ENCODE measurements at regions not wholly inside any gene's neighbourhood (a gene's known extent, or its start where the extent isn't known, plus 50 kb on each side); places are given as distances from the start of the nearest gene placed in this dataset.

- DNase-seq = no peak
Observed at GRCh38 chr6:138550346-138550767, 51.1 kb upstream of the NHSL1 start.

DNA sequence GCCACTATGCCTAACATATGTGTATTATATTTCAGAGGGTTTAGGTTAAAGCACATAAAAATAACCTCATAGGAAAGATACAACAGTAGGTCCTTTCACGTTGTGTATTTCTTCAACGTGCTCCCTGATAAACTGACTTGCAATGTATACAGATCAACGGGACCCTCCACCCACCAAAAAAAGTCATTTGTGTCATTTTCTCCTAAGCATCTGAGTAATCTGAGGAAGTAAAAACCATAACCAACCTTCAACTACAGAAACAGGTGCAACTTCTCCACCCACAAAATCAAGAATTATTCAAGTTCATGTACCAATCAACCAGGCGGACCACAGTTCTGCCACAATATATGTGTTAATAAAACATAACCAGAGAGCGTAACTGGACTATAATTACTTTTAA, 54.9 kb upstream of the NHSL1 start:
- DNase-seq = no peak

DNA sequence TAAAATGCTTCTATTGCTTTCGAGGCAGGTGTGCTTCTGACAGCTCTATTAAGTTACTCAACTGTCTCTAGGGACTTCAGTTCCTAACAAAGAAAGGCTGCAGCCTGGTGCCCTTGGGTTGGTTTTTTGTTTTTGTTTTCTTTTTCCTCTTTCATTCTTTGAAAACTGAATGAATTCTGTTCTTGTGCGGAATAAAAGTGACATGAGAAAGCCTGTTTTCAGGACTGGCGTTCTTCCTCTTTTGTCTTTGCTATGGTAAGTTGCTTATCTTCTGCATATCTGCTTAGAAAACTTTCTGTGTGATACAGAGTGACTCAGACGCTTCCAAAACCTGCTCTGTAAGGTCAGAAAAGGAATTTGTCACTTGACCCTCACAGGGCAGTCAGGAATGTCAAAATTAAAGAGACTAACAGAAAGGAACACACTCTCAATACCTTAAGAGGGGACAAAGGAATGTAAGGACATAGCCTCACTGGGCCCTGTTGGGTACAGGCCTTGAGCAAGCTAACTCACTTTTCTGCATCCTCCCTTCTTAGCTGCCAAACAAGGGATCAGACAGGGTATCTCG, 56.2 kb upstream of the NHSL1 start:
- no peak for DNase-seq

- DNase-seq = no peak
Observed at GRCh38 chr6:138557147-138557546, 57.9 kb upstream of the NHSL1 start.

DNA sequence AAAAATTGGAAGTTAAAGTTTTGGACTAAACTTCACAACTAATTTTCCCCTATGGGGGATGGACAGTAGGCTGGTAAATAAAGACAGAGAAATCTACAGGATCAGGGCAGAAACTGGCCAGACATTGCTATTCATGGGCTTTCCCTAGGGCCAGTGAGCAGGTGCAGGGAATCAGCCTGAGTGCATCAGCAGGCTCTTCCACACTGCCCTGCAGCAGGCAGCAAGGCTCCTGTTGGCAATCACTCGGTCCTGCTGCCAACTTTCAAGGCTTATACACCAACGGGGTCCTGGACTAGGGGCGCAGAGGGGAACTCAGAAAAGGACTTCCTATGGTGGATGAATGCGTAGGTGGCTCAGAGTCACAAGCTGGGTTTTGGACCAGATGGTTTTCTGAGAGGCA, 59.8 kb upstream of the NHSL1 start:
- DNase-seq = no peak

GRCh38 chr6:138560130-138560860, 61.0 kb upstream of the NHSL1 start:
- no peak for DNase-seq

DNA sequence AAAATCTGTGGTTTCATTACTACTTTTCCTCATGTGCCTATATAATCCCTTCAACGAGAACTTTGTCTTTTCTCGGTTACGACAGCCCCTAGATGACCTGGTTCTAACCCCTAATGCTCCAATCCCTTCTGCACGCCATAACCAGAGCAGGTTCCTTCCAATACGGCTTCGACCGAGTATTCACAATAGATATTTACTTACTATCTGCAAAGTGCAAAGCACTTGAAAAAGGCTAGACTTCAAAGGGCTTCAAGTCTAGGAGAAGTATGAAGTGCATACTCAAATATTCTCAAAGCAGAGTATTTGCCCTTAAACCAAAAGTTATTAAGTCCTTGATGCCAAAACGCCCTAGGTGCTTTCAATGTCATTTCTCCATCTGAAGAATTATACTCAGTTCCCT, 63.4 kb upstream of the NHSL1 start:
- no peak for DNase-seq

DNA sequence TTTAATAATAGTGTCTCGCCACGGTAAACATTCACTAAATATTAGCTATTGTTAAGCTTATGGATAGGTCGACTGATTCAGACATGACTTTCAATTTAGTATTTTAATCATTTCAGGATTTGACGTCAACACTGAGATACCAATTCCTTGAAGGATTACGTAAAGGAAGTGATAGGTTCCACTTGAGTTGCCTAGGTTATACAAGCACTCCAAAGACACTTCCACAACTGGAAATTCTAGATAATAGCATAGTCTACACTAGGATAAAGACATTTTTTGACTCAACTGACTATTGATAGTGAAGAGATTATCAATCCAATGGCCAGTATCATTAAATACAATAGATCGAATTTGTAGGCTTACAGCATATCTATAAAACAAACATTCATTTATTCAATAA, 63.9 kb upstream of the NHSL1 start:
- no peak for DNase-seq

GRCh38 chr6:138563650-138564049, 64.4 kb upstream of the NHSL1 start:
- no peak for DNase-seq

GRCh38 chr6:138564170-138564721, 65.0 kb upstream of the NHSL1 start:
- DNase-seq = no peak

DNA sequence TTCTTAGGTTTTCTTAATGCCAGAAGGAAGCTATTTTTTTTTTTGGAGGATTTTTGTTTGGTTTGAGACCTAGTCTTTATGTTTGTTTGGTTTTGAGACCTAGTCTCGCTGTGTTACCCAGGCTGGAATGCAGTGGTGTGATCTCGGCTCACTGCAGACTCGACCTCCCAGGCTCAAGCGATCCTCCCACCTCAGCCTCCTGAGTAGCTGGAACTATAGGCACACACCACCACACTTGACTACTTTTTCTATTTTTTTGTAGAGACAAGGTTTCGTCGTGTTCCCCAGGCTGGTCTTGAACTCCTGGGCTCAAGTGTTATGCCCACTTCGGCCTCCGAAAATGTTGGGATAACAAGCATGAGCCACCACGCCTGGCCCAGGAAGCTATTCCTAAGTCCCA, 67.8 kb upstream of the NHSL1 start:
- no peak for DNase-seq

DNA sequence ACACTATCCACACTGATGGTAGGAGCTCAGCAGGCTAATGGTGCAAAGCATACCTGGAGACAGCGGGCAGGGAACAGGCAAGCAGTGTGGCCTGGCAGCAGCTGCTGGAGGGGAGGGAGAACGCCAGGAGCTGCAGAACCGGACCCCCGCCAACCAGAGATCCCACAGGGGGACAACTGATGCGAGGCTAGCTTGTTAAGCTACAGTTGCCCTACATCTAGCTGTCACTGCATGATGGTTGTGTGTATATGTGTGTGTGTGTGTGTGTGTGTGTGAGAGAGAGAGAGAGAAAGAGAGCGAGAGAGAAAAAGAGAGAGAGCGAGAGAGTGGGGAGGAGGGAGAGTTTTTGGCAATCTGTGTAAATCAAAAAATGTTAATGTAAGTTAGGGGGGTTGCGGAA, 69.7 kb upstream of the NHSL1 start:
- DNase-seq = no peak

GRCh38 chr6:138569554-138569953, 70.3 kb upstream of the NHSL1 start:
- DNase-seq = no peak

GRCh38 chr6:138569970-138570724, 70.9 kb upstream of the NHSL1 start:
- DNase-seq = no peak

GRCh38 chr6:138570725-138571029, 71.4 kb upstream of the NHSL1 start:
- DNase-seq = no peak

DNA sequence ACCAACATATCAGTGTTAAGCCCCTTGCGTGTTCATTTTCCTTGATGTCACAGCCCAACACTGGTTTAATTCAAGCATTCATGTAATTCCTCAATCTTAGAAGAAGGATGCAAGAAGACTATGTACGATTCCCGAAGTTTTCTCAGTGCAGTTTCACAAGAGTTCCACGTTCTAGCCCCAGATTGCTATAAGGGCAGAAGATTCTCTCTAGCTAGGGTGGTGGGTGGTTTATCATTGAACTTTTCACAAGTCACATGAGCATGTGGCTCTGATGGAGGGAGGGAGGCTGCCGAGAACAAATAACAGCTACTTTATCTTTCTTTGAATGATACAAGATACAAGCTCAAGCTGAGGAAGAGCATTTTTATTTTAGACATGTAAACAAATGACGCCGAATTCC, 71.9 kb upstream of the NHSL1 start:
- no peak for DNase-seq

GRCh38 chr6:138571585-138572166, 72.4 kb upstream of the NHSL1 start:
- no peak for DNase-seq

- DNase-seq = no peak
Observed at GRCh38 chr6:138572167-138572875, 73.0 kb upstream of the NHSL1 start.

DNA sequence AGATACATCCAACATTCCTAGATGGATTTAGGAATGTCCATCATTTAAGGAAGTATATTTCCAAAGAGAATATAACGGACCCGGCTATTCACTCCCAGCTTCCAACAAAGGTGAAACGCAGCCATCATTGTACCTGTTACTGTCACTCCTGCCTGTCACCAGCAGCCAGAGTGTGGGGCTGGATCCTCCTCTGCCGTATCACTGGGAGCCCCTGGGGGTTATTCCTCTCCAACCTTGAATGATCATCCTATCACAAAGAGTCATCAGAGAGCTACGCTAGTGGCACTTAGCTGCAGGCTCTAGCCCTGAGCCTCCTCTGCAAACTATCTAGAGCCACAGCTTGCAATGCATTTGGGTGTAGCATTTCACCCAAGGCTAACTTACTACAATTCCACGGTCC, 73.6 kb upstream of the NHSL1 start:
- no peak for DNase-seq

GRCh38 chr6:138575257-138575656, 76.0 kb upstream of the NHSL1 start:
- DNase-seq = no peak

DNA sequence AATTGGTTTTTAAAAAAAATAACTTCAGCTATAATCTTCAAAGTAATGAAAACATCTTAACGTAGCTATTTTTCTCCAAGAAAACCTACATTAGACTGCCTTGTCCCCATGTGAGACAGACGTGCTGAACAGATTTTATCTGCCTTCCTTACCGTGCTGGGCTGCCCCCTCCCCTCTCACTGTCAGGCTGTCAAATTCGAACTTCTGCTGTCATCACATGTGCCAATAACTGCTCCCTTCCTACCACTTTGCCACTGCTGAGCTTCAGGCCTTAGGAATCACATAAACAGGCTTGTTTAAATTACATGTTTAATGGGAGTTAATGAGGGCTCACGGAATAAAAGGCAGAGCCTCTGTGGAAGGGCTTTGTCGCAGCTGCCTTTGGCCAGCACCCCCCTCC, 77.0 kb upstream of the NHSL1 start:
- no peak for DNase-seq

- no peak for DNase-seq
Observed at GRCh38 chr6:138577151-138577915, 78.0 kb upstream of the NHSL1 start.

Data from stimulated activated CD4-positive, alpha-beta T cell treated with anti-CD3 and anti-CD28 coated beads, Interleukin-2, amount 100 ng/mL, for 48 hours (primary cell).